B cell (primary cell): ENCODE measurements at regions not wholly inside any gene's neighbourhood (a gene's known extent, or its start where the extent isn't known, plus 50 kb on each side); places are given as distances from the start of the nearest gene placed in this dataset.

Source experiments
- ATAC-seq: fragments of 200-7000 bp; cut with Tn5 transposase; one replicate; pipeline ENCODE4 v1.10.0; 2021; ENCODE audit warnings: low read depth, mild to moderate bottlenecking, moderate number of reproducible peaks, moderate library complexity
- CTCF ChIA-PET: fragments of 350-600 bp; sonication (Branson Sonifier 250); formaldehyde crosslinking; loops from one replicate; lab custom pipeline; 2021; ENCODE audit warnings: antibody characterized with exemption, inconsistent platforms; lab: Charles Lee
- POLR2A ChIA-PET: fragments of 350-600 bp; sonication (Branson Sonifier 250); formaldehyde crosslinking; loops from one replicate; lab custom pipeline; 2021; ENCODE audit warnings: antibody characterized with exemption; lab: Charles Lee
- DNase-seq: peaks from one replicate; pipeline ENCODE4 v3.0.0; 2013
- H2AFZ ChIP-seq: 2 replicates; pipeline ENCODE4 v1.6.1; 2012; ENCODE audit warnings: mild to moderate bottlenecking, low read depth, low read length; ENCODE audit not compliant: insufficient read depth, poor library complexity, severe bottlenecking
- H3K27ac ChIP-seq, 2 donors: 1 replicate in 1 of 2; 2 replicates in 1 of 2; pipeline ENCODE4 v1.5.1; 2012 to 2013; ENCODE audit warnings: low read length in 2 of 2, mild to moderate bottlenecking in 2 of 2, moderate library complexity in 1 of 2
- H3K27me3 ChIP-seq, 4 experiments: fragments of 200-600 bp in 1 of 4; sonication (generic) in 1 of 4; replicated peaks in 1 of 4; 1 replicate in 2 of 4; 2 replicates in 2 of 4; pipeline versions ENCODE4 v1.6.1 to v1.7.0; 2013 to 2016; ENCODE audit warnings: low read length in 3 of 4, mild to moderate bottlenecking in 2 of 4, mixed read lengths in 1 of 4, moderate library complexity in 1 of 4; ENCODE audit not compliant: insufficient read depth in 4 of 4, control insufficient read depth in 3 of 4; ENCODE audit errors: control extremely low read depth in 1 of 4
- H3K36me3 ChIP-seq, 2 experiments: replicated peaks in 1 of 2; 1 replicate in 1 of 2; 2 replicates in 1 of 2; pipeline versions ENCODE4 v1.6.1 to v1.7.1; 2013; ENCODE audit warnings: low read length in 1 of 2; ENCODE audit not compliant: insufficient read depth in 2 of 2, control insufficient read depth in 1 of 2; ENCODE audit errors: control extremely low read depth in 1 of 2, extremely low read depth in 1 of 2
- H3K4me1 ChIP-seq, 2 donors: fragments of 200-600 bp in 1 of 2; sonication (generic) in 1 of 2; 1 replicate in 1 of 2; 2 replicates in 1 of 2; pipeline versions ENCODE4 v1.5.1 to v1.6.1; 2013 to 2017; ENCODE audit warnings: low read length in 2 of 2; ENCODE audit not compliant: control insufficient read depth in 2 of 2, insufficient read depth in 2 of 2
- H3K4me2 ChIP-seq: replicated peaks from 2 replicates; pipeline ENCODE3; 2012; ENCODE audit warnings: mild to moderate bottlenecking, low read depth, low read length; ENCODE audit not compliant: poor library complexity, severe bottlenecking
- H3K4me3 ChIP-seq, 5 experiments: fragments of 200-600 bp in 1 of 5; sonication (generic) in 1 of 5; 1 replicate in 3 of 5; 2 replicates in 2 of 5; pipeline versions ENCODE4 v1.5.1 to v1.7.0; 2011 to 2016; ENCODE audit warnings: low read length in 4 of 5, mild to moderate bottlenecking in 4 of 5, low read depth in 2 of 5, control low read depth in 1 of 5, moderate library complexity in 1 of 5; ENCODE audit not compliant: insufficient read depth in 1 of 5; ENCODE audit errors: control extremely low read depth in 1 of 5, extremely low read depth in 1 of 5
- H3K79me2 ChIP-seq: fragments of 200-600 bp; sonication (generic); one replicate; pipeline ENCODE4 v1.6.0; 2016; ENCODE audit warnings: low read length; ENCODE audit not compliant: control insufficient read depth, insufficient read depth
- H3K9ac ChIP-seq: fragments of 200-600 bp; sonication (generic); 2 replicates; pipeline ENCODE4 v1.6.1; 2017; ENCODE audit warnings: mild to moderate bottlenecking, low read length, moderate library complexity
- H3K9me3 ChIP-seq, 3 donors: one replicate each; pipeline versions ENCODE4 v1.6.1 to v1.7.1; 2013; ENCODE audit warnings: low read length in 2 of 3; ENCODE audit not compliant: control insufficient read depth in 2 of 3, insufficient read depth in 1 of 3; ENCODE audit errors: control extremely low read depth in 1 of 3
- H4K20me1 ChIP-seq: 2 replicates; pipeline ENCODE4 v1.6.0; 2012; ENCODE audit warnings: mild to moderate bottlenecking, low read length; ENCODE audit not compliant: insufficient read depth, control insufficient read depth, poor library complexity, severe bottlenecking
- H3K27ac Mint-ChIP-seq: one replicate; pipeline ENCODE4 v1.8.0; 2021; ENCODE audit warnings: mixed read lengths
- H3K27me3 Mint-ChIP-seq: one replicate; pipeline ENCODE4 v1.8.0; 2021; ENCODE audit warnings: mixed read lengths
- H3K4me1 Mint-ChIP-seq: one replicate; pipeline ENCODE4 v1.8.0; 2021; ENCODE audit warnings: mixed read lengths
- H3K4me3 Mint-ChIP-seq: one replicate; pipeline ENCODE4 v1.8.0; 2021; ENCODE audit warnings: mixed read lengths
- H3K9me3 Mint-ChIP-seq: one replicate; pipeline ENCODE4 v1.8.0; 2022; ENCODE audit warnings: mixed read lengths; ENCODE audit not compliant: insufficient read depth
- CTCF ChIP-seq: fragments of 200-600 bp; IDR thresholded peaks from one replicate; pipeline ENCODE4 v1.8.0; 2022; ENCODE audit warnings: antibody characterized with exemption, mild to moderate bottlenecking
- EZH2 ChIP-seq: IDR thresholded peaks from 2 replicates; pipeline ENCODE4 v1.6.1; 2012; ENCODE audit warnings: borderline replicate concordance, low read depth, mild to moderate bottlenecking, moderate library complexity, low read length; ENCODE audit not compliant: insufficient read depth, poor library complexity, severe bottlenecking
- WGBS: methylation state at CpG from one replicate; pipeline ENCODE4 v1.1.5; 2013; ENCODE audit warnings: missing lambda C conversion rate; ENCODE audit not compliant: insufficient coverage; 5-methylcytosine and 5-hydroxymethylcytosine counted together
- intact Hi-C: fragments of 100-400 bp; cut with micrococcal nuclease; formaldehyde crosslinking; loops from one replicate; pipeline ENCODE4 v1.10.0; 2022

GRCh38 chr18:56083523-56084287 lies 495.7 kb upstream of the TCF4 start:
- Histone ChIP-seq H3K27me3 (no peaks in the 10 kb centered on the region), H3K9ac (no peak overlapping the region), H3K9me3 (no peaks in the 10 kb centered on the region), H3K27ac (no peak overlapping the region), H3K79me2 (no peaks in the 10 kb centered on the region), H2AFZ (no peak overlapping the region), H3K4me2 (no peak overlapping the region), H4K20me1 (no peaks in the 10 kb centered on the region), H3K36me3 (no peaks in the 10 kb centered on the region), H3K4me3 (no peak overlapping the region), H3K4me1 (peaks cover 2% of the 10 kb centered on the region in 2 donors)
- no peaks in the 10 kb centered on the region for H3K9me3 Mint-ChIP-seq
- ChIA-PET CTCF (no interaction called here), POLR2A (no interaction called here)
- no peaks in the 10 kb centered on the region for H3K27me3 Mint-ChIP-seq
- no peak overlapping the region for H3K4me3 Mint-ChIP-seq
- no peak for ATAC-seq
- no peak for DNase-seq
- no peak overlapping the region for H3K27ac Mint-ChIP-seq
- 90% methylated on average over 5 of the region's 8 CpGs for WGBS
- intact Hi-C loops: no loop called here
- TF ChIP-seq EZH2 (no peak), CTCF (no peak)
- H3K4me1 Mint-ChIP-seq: peaks cover under 1% of the 10 kb centered on the region

- POLR2A ChIA-PET: no interaction called here
- Histone ChIP-seq H2AFZ (no peak overlapping the region), H3K9ac (no peak overlapping the region), H3K4me2 (no peak overlapping the region), H4K20me1 (no peaks in the 10 kb centered on the region), H3K79me2 (no peaks in the 10 kb centered on the region), H3K4me1 (no peaks in the 10 kb centered on the region), H3K9me3 (no peaks in the 10 kb centered on the region), H3K36me3 (no peaks in the 10 kb centered on the region), H3K4me3 (no peak overlapping the region), H3K27ac (no peak overlapping the region), H3K27me3 (no peaks in the 10 kb centered on the region)
- Mint-ChIP-seq H3K27me3 (no peaks in the 10 kb centered on the region), H3K27ac (no peak overlapping the region), H3K9me3 (no peaks in the 10 kb centered on the region), H3K4me3 (no peak overlapping the region), H3K4me1 (no peaks in the 10 kb centered on the region)
- TF ChIP-seq EZH2: no peak
- no peak for TF ChIP-seq CTCF
- DNase-seq: no peak
- intact Hi-C loops: no loop called here
- CTCF ChIA-PET: no interaction called here
- 86% methylated on average over 2 of the region's 7 CpGs for WGBS
- no peak for ATAC-seq
Observed at GRCh38 chr18:56083097-56083521, 495.1 kb upstream of the TCF4 start.
